ENCODE measurements at regions not wholly inside any gene's neighbourhood (a gene's known extent, or its start where the extent isn't known, plus 50 kb on each side); places are given as distances from the start of the nearest gene placed in this dataset.

- TF ChIP-seq POLR2A (IDR thresholded peaks at IDR 0.05) (no peak), CTCF (IDR thresholded peaks at IDR 0.05) (no peak)
Observed at GRCh38 chr13:69283301-69283700, 824.3 kb upstream of the ATXN8OS start.
